ENCODE measurements at regions not wholly inside any gene's neighbourhood (a gene's known extent, or its start where the extent isn't known, plus 50 kb on each side); places are given as distances from the start of the nearest gene placed in this dataset.
"Not testable (repeated sequence)": the region's sequence is repeated elsewhere in the genome, so short reads cannot be mapped to it uniquely, and the experiment has no call there.

DNA sequence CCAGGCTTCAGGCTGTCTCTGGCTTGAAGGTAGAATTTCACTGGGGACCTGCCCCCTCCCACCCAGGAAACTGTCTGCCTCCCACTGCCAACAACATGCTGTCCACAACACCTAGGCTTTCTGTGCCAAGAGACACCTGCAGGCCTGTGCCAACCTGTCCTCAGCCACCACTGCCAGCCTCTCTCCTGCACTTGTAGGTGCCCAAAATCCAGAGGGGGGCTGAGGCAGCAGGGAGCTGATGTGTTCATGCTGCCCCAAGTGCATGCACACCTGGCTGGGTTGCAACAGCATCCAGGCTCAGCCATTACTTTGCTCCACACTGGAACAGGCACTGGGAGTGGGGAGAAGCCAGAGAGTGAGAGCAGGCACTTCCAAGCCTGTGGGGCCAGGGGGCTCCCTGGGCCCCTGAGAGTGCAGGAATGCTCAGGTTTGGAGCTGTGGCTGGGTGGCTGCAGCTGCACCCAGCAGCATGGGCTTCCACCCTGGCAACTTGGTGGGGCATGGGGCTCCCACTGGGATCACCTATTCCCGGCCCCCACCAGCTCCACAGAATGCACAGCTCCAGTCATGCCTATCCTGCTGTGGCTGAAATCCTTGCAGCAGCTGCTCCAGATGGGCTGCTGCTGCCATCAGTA, 218.1 kb upstream of the OBI1 start:
- Mint-ChIP-seq H3K27ac (ENCODE audit: unreplicated experiment) (no peak overlapping the region), H3K4me1 (ENCODE audit: low read depth, unreplicated experiment) (no peaks in the 10 kb centered on the region), H3K27me3 (ENCODE audit: unreplicated experiment) (no peaks in the 10 kb centered on the region), H3K36me3 (ENCODE audit: insufficient read depth, unreplicated experiment) (no peaks in the 10 kb centered on the region), H3K4me3 (ENCODE audit: low read depth, unreplicated experiment) (no peak overlapping the region), H3K9me3 (ENCODE audit: low read depth, unreplicated experiment) (no peaks in the 10 kb centered on the region)
- intact Hi-C loops (cut with micrococcal nuclease; ENCODE audit: unreplicated experiment): loop anchor here (10.0 kb wide), 1 partner anchor 98 kb away; no protein-coding TSS in a partner anchor
- CTCF ChIA-PET: no interaction called here
- BruUV-seq (replicated peaks): no TSS peak
- TF ChIP-seq, protein P1, sequence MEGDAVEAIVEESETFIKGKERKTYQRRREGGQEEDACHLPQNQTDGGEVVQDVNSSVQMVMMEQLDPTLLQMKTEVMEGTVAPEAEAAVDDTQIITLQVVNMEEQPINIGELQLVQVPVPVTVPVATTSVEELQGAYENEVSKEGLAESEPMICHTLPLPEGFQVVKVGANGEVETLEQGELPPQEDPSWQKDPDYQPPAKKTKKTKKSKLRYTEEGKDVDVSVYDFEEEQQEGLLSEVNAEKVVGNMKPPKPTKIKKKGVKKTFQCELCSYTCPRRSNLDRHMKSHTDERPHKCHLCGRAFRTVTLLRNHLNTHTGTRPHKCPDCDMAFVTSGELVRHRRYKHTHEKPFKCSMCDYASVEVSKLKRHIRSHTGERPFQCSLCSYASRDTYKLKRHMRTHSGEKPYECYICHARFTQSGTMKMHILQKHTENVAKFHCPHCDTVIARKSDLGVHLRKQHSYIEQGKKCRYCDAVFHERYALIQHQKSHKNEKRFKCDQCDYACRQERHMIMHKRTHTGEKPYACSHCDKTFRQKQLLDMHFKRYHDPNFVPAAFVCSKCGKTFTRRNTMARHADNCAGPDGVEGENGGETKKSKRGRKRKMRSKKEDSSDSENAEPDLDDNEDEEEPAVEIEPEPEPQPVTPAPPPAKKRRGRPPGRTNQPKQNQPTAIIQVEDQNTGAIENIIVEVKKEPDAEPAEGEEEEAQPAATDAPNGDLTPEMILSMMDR (IDR thresholded peaks at IDR 0.05; ENCODE audit: unreplicated experiment): no peak
- no peak for DNase-seq

DNA sequence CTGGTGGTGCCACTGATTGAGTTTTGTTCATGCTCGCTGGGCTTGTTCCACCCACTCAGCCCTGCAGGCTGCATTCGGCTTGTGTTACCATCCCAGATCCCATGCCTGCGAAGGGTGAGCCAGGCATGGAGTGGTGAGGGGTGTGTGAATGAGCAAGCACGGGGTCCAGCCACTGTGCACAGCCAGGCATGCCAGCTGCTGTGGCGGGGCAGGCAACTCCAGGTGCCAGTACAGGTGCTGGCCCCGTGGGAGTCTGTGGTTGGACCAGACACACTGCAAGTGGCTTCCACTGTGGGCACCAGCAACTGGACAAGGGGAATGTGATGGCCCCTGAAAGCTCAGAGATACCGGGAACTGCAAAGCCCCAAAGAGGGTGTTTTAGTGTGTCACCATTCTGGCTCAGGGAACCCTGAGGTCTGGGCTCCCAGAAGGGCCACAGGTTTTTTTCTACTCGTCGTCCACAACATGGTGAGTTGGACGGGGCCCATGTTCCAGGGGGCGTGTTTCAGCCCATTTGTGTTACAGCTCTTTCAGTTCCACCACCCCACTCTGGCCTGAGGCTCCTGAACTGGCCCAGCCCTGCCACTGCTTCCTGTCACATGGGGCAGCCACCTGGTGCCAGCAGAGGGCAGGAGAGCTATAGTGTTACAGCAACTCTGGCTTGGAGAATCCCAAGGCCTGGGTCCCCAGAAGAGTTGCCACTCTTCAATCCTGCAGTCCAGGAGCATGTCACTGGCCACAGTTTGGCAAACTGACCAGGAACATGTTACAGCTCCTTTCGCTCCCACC, 217.0 kb upstream of the OBI1 start:
- intact Hi-C loops (cut with micrococcal nuclease; ENCODE audit: unreplicated experiment): loop anchor here (10.0 kb wide), 1 partner anchor 99 kb away; no protein-coding TSS in a partner anchor
- Mint-ChIP-seq H3K27ac (ENCODE audit: unreplicated experiment) (no peak overlapping the region), H3K9me3 (ENCODE audit: low read depth, unreplicated experiment) (no peaks in the 10 kb centered on the region), H3K27me3 (ENCODE audit: unreplicated experiment) (no peaks in the 10 kb centered on the region), H3K36me3 (ENCODE audit: insufficient read depth, unreplicated experiment) (no peaks in the 10 kb centered on the region), H3K4me1 (ENCODE audit: low read depth, unreplicated experiment) (no peaks in the 10 kb centered on the region), H3K4me3 (ENCODE audit: low read depth, unreplicated experiment) (no peak overlapping the region)
- BruUV-seq (replicated peaks): no TSS peak
- TF ChIP-seq, protein P1 (IDR thresholded peaks at IDR 0.05; ENCODE audit: unreplicated experiment): no peak
- DNase-seq: peak; percentile 11
- CTCF ChIA-PET: no interaction called here

DNA sequence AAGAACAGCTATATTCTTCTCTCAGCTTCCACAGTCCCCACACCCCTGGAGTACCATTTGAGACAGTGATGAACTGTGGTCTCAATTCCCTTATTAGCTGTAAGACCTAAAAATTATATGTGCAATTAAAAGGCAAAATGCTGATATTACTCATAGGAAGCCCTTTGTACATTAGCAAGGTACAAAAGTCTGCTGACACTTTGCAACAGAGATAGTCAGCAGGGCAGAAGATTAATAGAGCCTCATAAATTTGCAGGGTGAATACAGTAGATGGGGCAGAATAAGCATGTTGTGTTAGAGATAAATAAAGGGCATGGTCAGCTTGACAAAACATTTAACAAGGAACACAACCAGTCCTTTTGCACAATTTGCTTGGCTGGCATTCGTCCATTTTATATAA, 210.0 kb upstream of the OBI1 start:
- no peaks in the 10 kb centered on the region for H3K9me3 Mint-ChIP-seq (ENCODE audit: low read depth, unreplicated experiment)
- H3K4me3 Mint-ChIP-seq (ENCODE audit: low read depth, unreplicated experiment): no peak overlapping the region
- intact Hi-C loops (cut with micrococcal nuclease; ENCODE audit: unreplicated experiment): no loop called here
- DNase-seq: no peak
- H3K27me3 Mint-ChIP-seq (ENCODE audit: unreplicated experiment): no peaks in the 10 kb centered on the region
- no TSS peak for BruUV-seq (replicated peaks)
- H3K27ac Mint-ChIP-seq (ENCODE audit: unreplicated experiment): no peak overlapping the region
- H3K36me3 Mint-ChIP-seq (ENCODE audit: insufficient read depth, unreplicated experiment): no peaks in the 10 kb centered on the region
- TF ChIP-seq, protein P1 (IDR thresholded peaks at IDR 0.05; ENCODE audit: unreplicated experiment): no peak
- CTCF ChIA-PET: no interaction called here
- H3K4me1 Mint-ChIP-seq (ENCODE audit: low read depth, unreplicated experiment): no peaks in the 10 kb centered on the region

DNA sequence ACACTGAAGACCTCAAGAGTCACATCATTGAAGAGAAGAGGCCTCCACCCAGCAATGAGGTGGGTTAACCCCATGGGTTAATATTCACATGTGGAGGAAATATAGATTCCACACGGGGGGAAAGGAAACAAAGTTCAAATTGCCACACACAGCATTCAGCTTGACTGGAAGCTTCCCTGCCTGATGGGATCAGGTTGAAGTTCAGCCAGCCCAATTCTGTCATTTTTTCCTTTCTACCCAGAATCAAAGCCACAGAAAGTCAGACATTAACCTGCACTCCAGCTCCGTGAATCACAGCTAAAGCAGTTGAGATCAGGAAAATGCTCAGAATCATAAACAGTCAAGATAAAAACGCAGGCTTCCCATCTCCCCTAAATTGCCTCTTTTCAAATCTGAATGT, 208.7 kb upstream of the OBI1 start:
- Mint-ChIP-seq H3K9me3 (ENCODE audit: low read depth, unreplicated experiment) (no peaks in the 10 kb centered on the region), H3K27ac (ENCODE audit: unreplicated experiment) (no peak overlapping the region), H3K4me1 (ENCODE audit: low read depth, unreplicated experiment) (no peaks in the 10 kb centered on the region), H3K36me3 (ENCODE audit: insufficient read depth, unreplicated experiment) (no peaks in the 10 kb centered on the region), H3K27me3 (ENCODE audit: unreplicated experiment) (no peaks in the 10 kb centered on the region), H3K4me3 (ENCODE audit: low read depth, unreplicated experiment) (no peak overlapping the region)
- TF ChIP-seq, protein P1 (IDR thresholded peaks at IDR 0.05; ENCODE audit: unreplicated experiment): no peak
- CTCF ChIA-PET: no interaction called here
- no peak for DNase-seq
- intact Hi-C loops (cut with micrococcal nuclease; ENCODE audit: unreplicated experiment): no loop called here
- BruUV-seq (replicated peaks): no TSS peak

DNA sequence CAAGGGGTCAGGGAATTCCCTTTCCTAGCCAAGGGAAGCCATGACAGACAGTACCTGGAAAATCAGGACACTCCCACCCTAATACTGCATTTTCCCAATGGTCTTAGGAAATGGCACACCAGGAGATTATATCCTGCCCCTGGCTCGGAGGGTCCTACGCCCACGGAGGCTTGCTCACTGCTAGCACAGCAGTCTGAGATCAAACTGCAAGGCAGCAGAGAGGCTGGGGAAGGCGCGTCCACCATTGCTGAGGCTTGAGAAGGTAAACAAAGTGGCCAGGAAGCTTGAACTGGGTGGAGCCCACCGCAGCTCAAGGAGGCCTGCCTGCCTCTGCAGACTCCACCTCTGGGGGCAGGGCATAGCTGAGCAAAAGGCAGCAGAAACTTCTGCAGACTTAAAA, 207.1 kb upstream of the OBI1 start:
- CTCF ChIA-PET; BruUV-seq (replicated peaks): not testable (repeated sequence)

More for the DNA sequence above, 207.1 kb upstream of the OBI1 start:
- H3K27me3 Mint-ChIP-seq (ENCODE audit: unreplicated experiment); intact Hi-C loops (cut with micrococcal nuclease; ENCODE audit: unreplicated experiment); H3K4me1 Mint-ChIP-seq (ENCODE audit: low read depth, unreplicated experiment); H3K27ac Mint-ChIP-seq (ENCODE audit: unreplicated experiment); DNase-seq; H3K4me3 Mint-ChIP-seq (ENCODE audit: low read depth, unreplicated experiment); H3K36me3 Mint-ChIP-seq (ENCODE audit: insufficient read depth, unreplicated experiment); H3K9me3 Mint-ChIP-seq (ENCODE audit: low read depth, unreplicated experiment): not testable (repeated sequence)
